ENCODE measurements at regions not wholly inside any gene's neighbourhood (a gene's known extent, or its start where the extent isn't known, plus 50 kb on each side); places are given as distances from the start of the nearest gene placed in this dataset.

DNA sequence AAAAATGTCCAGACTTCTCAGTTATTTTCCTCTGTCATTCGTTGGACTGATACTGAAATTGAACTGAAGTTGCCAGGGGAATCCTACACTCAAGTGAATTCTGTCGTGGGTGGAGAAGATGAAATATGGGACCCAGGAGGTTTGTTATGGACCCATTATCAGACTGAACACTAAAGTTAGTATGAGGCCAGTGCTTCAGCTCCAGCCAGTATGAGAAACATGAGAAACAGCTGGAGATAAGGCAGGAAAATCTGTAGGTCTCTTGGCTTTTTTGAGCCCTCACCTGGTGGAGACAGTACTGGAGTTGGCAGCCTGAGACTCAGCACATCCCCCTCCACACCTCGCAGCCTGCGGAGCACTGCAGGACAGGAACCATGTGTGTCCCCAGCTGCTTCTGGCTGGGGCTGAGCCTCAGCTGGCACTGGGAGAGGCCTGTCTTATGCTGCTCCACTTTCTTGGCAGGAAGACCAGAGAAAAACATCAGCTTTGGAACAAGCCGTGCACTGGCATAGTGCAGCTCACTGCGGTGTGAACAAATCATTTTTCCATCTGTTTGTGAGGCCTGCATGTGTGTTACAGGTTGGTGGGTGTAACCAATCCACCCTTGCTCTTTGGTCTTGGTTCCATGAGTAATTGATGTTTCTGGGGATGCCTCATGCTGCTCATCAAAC lies 641.0 kb downstream of the FGF9 start:
- Histone ChIP-seq H4K20me1 (ENCODE audit: insufficient read depth) (no peaks in the 10 kb centered on the region), H3K9me3 (ENCODE audit: control insufficient read depth in 1 of 2, insufficient read depth in 1 of 2, low read depth in 1 of 2, low read length in 2 of 2) (no peaks in the 10 kb centered on the region), H3K36me3 (ENCODE audit: control insufficient read depth in 1 of 2, insufficient read depth in 2 of 2, low read length in 2 of 2) (no peaks in the 10 kb centered on the region), H3K27ac (ENCODE audit: low read depth, low read length) (no peak overlapping the region), H3K9me2 (ENCODE audit: insufficient read depth) (no peaks in the 10 kb centered on the region), H2AFZ (ENCODE audit: low read depth, low read length, poor library complexity, severe bottlenecking) (no peak overlapping the region), H3K4me3 (replicated peaks in 1 of 2; ENCODE audit: low read depth in 1 of 2, low read length in 2 of 2) (no peak overlapping the region), H3K27me3 (ENCODE audit: insufficient read depth, low read length) (no peaks in the 10 kb centered on the region), H3K4me1 (ENCODE audit: control insufficient read depth in 1 of 2, insufficient read depth in 2 of 2, low read length in 2 of 2) (no peaks in the 10 kb centered on the region), H3K4me2 (ENCODE audit: low read length) (no peak overlapping the region), H3K9ac (ENCODE audit: low read length) (no peak overlapping the region), H3K79me2 (ENCODE audit: insufficient read depth, low read length) (no peaks in the 10 kb centered on the region)
- ATAC-seq (no peak), DNase-seq (ENCODE audit: low read depth, low spot score) (no peak)
- RAD21 ChIA-PET (ENCODE audit: low non-redundant PET in 1 of 2, low total read pairs in 2 of 2, uncharacterized antibody in 2 of 2, unreplicated experiment in 2 of 2), result no interaction called here
- intact Hi-C loops (cut with micrococcal nuclease), result no loop called here
- POLR2A ChIA-PET, result no interaction called here
- TF ChIP-seq TCF7L2 (IDR thresholded peaks at IDR 0.05; ENCODE audit: borderline replicate concordance, extremely low read depth, insufficient read depth, insufficient read length), result no peak
- no peak for TF ChIP-seq POLR2AphosphoS5 (IDR thresholded peaks at IDR 0.05; ENCODE audit: low read depth, low read length)
- TF ChIP-seq EZH2phosphoT487 (IDR thresholded peaks at IDR 0.05; ENCODE audit: borderline replicate concordance), result no peak
- no peak for TF ChIP-seq CEBPB (IDR thresholded peaks at IDR 0.05; ENCODE audit: low read depth)
- no peak for TF ChIP-seq FOSL1 (IDR thresholded peaks at IDR 0.05; ENCODE audit: low read depth)
- no peak for TF ChIP-seq ZFX (IDR thresholded peaks at IDR 0.05)
- no peak for TF ChIP-seq ATF3 (IDR thresholded peaks at IDR 0.05)
- no peak for TF ChIP-seq SRF (IDR thresholded peaks at IDR 0.05; ENCODE audit: low read depth)
- no peak for TF ChIP-seq EGR1 (IDR thresholded peaks at IDR 0.05; ENCODE audit: low read depth)
- no peak for TF ChIP-seq ZNF274 (IDR thresholded peaks at IDR 0.05; ENCODE audit: low read depth, low read length)
- no peak for TF ChIP-seq SP1 (IDR thresholded peaks at IDR 0.05; ENCODE audit: low read depth)
- TF ChIP-seq EZH2 (IDR thresholded peaks at IDR 0.05), result no peak
- TF ChIP-seq CTCF (IDR thresholded peaks at IDR 0.05 in 2 of 3, conservative IDR thresholded peaks at IDR 0.05 in 1 of 3; ENCODE audit: borderline replicate concordance in 1 of 3, insufficient read depth in 1 of 3, low read depth in 2 of 3, low read length in 2 of 3), result no peak
- TF ChIP-seq ZBTB33 (IDR thresholded peaks at IDR 0.05; ENCODE audit: extremely low read depth, insufficient replicate concordance, low read length), result no peak
- no peak for TF ChIP-seq CBX3 (IDR thresholded peaks at IDR 0.05; ENCODE audit: low read depth)
- CTCF ChIA-PET, result no interaction called here
- BruUV-seq (replicated peaks), result no TSS peak

Measured in HCT116 (cell line).